ENCODE measurements at regions not wholly inside any gene's neighbourhood (a gene's known extent, or its start where the extent isn't known, plus 50 kb on each side); places are given as distances from the start of the nearest gene placed in this dataset.

- TF ChIP-seq KLF16 (CRISPR knock-in tag; IDR thresholded peaks at IDR 0.05) = no peak
- TF ChIP-seq, protein P1, sequence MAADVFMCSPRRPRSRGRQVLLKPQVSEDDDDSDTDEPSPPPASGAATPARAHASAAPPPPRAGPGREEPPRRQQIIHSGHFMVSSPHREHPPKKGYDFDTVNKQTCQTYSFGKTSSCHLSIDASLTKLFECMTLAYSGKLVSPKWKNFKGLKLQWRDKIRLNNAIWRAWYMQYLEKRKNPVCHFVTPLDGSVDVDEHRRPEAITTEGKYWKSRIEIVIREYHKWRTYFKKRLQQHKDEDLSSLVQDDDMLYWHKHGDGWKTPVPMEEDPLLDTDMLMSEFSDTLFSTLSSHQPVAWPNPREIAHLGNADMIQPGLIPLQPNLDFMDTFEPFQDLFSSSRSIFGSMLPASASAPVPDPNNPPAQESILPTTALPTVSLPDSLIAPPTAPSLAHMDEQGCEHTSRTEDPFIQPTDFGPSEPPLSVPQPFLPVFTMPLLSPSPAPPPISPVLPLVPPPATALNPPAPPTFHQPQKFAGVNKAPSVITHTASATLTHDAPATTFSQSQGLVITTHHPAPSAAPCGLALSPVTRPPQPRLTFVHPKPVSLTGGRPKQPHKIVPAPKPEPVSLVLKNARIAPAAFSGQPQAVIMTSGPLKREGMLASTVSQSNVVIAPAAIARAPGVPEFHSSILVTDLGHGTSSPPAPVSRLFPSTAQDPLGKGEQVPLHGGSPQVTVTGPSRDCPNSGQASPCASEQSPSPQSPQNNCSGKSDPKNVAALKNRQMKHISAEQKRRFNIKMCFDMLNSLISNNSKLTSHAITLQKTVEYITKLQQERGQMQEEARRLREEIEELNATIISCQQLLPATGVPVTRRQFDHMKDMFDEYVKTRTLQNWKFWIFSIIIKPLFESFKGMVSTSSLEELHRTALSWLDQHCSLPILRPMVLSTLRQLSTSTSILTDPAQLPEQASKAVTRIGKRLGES (CRISPR knock-in tag; IDR thresholded peaks at IDR 0.05; ENCODE audit: borderline replicate concordance) = no peak
- no peak for TF ChIP-seq SIN3B (IDR thresholded peaks at IDR 0.05; ENCODE audit: low read length)
- no peak for TF ChIP-seq ZBTB34 (CRISPR knock-in tag; IDR thresholded peaks at IDR 0.05)
- no peak for TF ChIP-seq ZSCAN31 (CRISPR knock-in tag; IDR thresholded peaks at IDR 0.05; ENCODE audit: low read depth)
- no peak for TF ChIP-seq ZNF605 (CRISPR knock-in tag; IDR thresholded peaks at IDR 0.05)
- TF ChIP-seq KMT2B (CRISPR knock-in tag; IDR thresholded peaks at IDR 0.05) = no peak
- no peak for TF ChIP-seq ZNF83 (CRISPR knock-in tag; IDR thresholded peaks at IDR 0.05; ENCODE audit: borderline replicate concordance)
- no peak for TF ChIP-seq TAF1 (CRISPR knock-in tag; IDR thresholded peaks at IDR 0.05)
- TF ChIP-seq PHF20 (CRISPR knock-in tag; IDR thresholded peaks at IDR 0.05) = no peak
- TF ChIP-seq SMYD3 (CRISPR knock-in tag; IDR thresholded peaks at IDR 0.05) = no peak
- no peak for TF ChIP-seq ZNF879 (CRISPR knock-in tag; IDR thresholded peaks at IDR 0.05)
- TF ChIP-seq ZNF891 (CRISPR knock-in tag; IDR thresholded peaks at IDR 0.05) = no peak
- TF ChIP-seq, protein P2, sequence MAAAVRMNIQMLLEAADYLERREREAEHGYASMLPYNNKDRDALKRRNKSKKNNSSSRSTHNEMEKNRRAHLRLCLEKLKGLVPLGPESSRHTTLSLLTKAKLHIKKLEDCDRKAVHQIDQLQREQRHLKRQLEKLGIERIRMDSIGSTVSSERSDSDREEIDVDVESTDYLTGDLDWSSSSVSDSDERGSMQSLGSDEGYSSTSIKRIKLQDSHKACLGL (CRISPR knock-in tag; IDR thresholded peaks at IDR 0.05) = no peak
- TF ChIP-seq ZFP36L2 (CRISPR knock-in tag; IDR thresholded peaks at IDR 0.05) = no peak
- H3K79me2 ChIP-seq (ENCODE audit: insufficient read depth, low read length) = no peaks in the 10 kb centered on the region
- no peaks in the 10 kb centered on the region for H4K20me1 ChIP-seq (ENCODE audit: insufficient read depth, low read length)
- H3K4me3 ChIP-seq (replicated peaks in 1 of 3; ENCODE audit: insufficient read depth in 1 of 3, low read depth in 2 of 3, low read length in 3 of 3) = no peak overlapping the region
- H3K4me1 ChIP-seq (ENCODE audit: insufficient read depth, low read length) = peaks cover 14% of the 10 kb centered on the region
- H3K27ac ChIP-seq (ENCODE audit: extremely low read length, insufficient read depth, low read length) = no peak overlapping the region
- DNase-seq (ENCODE audit: low spot score) (no peak), FAIRE-seq (no peak), ATAC-seq (no peak)
- 0 out of 5 replicates have a peak, but pooled peaks cover 0 to 1% of the 10 kb centered on the region in 2 experiments for H3K27me3 ChIP-seq (ENCODE audit: control insufficient read depth in 1 of 2, insufficient read depth in 2 of 2, low read length in 2 of 2)
- WGBS (ENCODE audit: low lambda C conversion rate) = 76% methylated on average over 21 of the region's 22 CpGs
- H2AFZ ChIP-seq (ENCODE audit: low read length) = no peak overlapping the region
- no peak overlapping the region for H3K4me2 ChIP-seq (ENCODE audit: low read depth, low read length)
- H3K9ac ChIP-seq (ENCODE audit: insufficient read depth, low read depth, low read length) = no peak overlapping the region
- H3K9me3 ChIP-seq (ENCODE audit: low read length) = no peaks in the 10 kb centered on the region
- intact Hi-C loops (cut with micrococcal nuclease; ENCODE audit: unreplicated experiment) = no loop called here
- ChIA-PET CTCF (ENCODE audit: low intra/inter-chr PET ratio, low total read pairs) (no interaction called here), POLR2A (no interaction called here)
- in situ Hi-C loops (cut with HindIII; ENCODE audit: extremely low pct_ligation_motif_present, low pct_unique_long_range_greater_than_20kb) = no loop called here
- no TSS peak for BruUV-seq (replicated peaks)
- peaks cover 0 to 5% of the 10 kb centered on the region in 2 experiments; a peak in 1 of 5 replicates for H3K36me3 ChIP-seq (replicated peaks in 1 of 2; ENCODE audit: control insufficient read depth in 1 of 2, insufficient read depth in 2 of 2, low read length in 2 of 2)
These were observed 73.0 kb upstream of the PCSK6 start for GRCh38 chr15:101562428-101563059.
